BE2C (cell line): ENCODE measurements at regions not wholly inside any gene's neighbourhood (a gene's known extent, or its start where the extent isn't known, plus 50 kb on each side); places are given as distances from the start of the nearest gene placed in this dataset.

Source experiments
- DNase-seq: peaks from one replicate; pipeline ENCODE4 v3.0.0-alpha.2; 2020
- H3K27me3 ChIP-seq: fragments of 250-450 bp; sonication (Bioruptor Pico); 2 replicates; pipeline ENCODE4 v1.5.1; 2020; ENCODE audit warnings: mild to moderate bottlenecking
- H3K36me3 ChIP-seq: fragments of 250-450 bp; sonication (Bioruptor Pico); 2 replicates; pipeline ENCODE4 v1.5.1; 2020; ENCODE audit warnings: mild to moderate bottlenecking
- H3K4me1 ChIP-seq: fragments of 250-450 bp; sonication (Bioruptor Pico); 2 replicates; pipeline ENCODE4 v1.5.1; 2020
- H3K4me3 ChIP-seq: 2 replicates; pipeline ENCODE4 v1.5.1; 2011; ENCODE audit warnings: low read depth, low read length
- H3K9me3 ChIP-seq: fragments of 250-450 bp; sonication (Bioruptor Pico); 2 replicates; pipeline ENCODE4 v1.5.1; 2020
- CTCF ChIP-seq: IDR thresholded peaks from 2 replicates; pipeline ENCODE4 v1.5.1; 2012; ENCODE audit warnings: mild to moderate bottlenecking, low read depth, low read length

GRCh38 chr12:76143343-76144244, 59.1 kb upstream of the NAP1L1 start:
- Histone ChIP-seq H3K27me3 (no peaks in the 10 kb centered on the region), H3K36me3 (no peaks in the 10 kb centered on the region), H3K4me1 (no peaks in the 10 kb centered on the region), H3K4me3 (no peak overlapping the region), H3K9me3 (no peaks in the 10 kb centered on the region)
- TF ChIP-seq CTCF: no peak
- no peak for DNase-seq

GRCh38 chr12:76142305-76142704, 57.8 kb upstream of the NAP1L1 start:
- no peak for DNase-seq
- no peaks in the 10 kb centered on the region for H3K36me3 ChIP-seq
- H3K9me3 ChIP-seq: no peaks in the 10 kb centered on the region
- H3K27me3 ChIP-seq: peaks cover 4% of the 10 kb centered on the region; the same call in 1 of the 2 replicates
- TF ChIP-seq CTCF: no peak
- H3K4me3 ChIP-seq: no peak overlapping the region
- H3K4me1 ChIP-seq: no peaks in the 10 kb centered on the region

GRCh38 chr12:76138656-76139055, 54.2 kb upstream of the NAP1L1 start:
- H3K27me3 ChIP-seq: peaks cover 4% of the 10 kb centered on the region; the same call in 1 of the 2 replicates
- no peaks in the 10 kb centered on the region for H3K9me3 ChIP-seq
- H3K4me1 ChIP-seq: no peaks in the 10 kb centered on the region
- no peak for TF ChIP-seq CTCF
- no peaks in the 10 kb centered on the region for H3K36me3 ChIP-seq
- H3K4me3 ChIP-seq: no peak overlapping the region
- DNase-seq: no peak

- Histone ChIP-seq H3K9me3 (no peaks in the 10 kb centered on the region), H3K4me1 (no peaks in the 10 kb centered on the region), H3K4me3 (no peak overlapping the region), H3K27me3 (peaks cover 4% of the 10 kb centered on the region; the same call in 1 of the 2 replicates), H3K36me3 (no peaks in the 10 kb centered on the region)
- no peak for DNase-seq
- no peak for TF ChIP-seq CTCF
These were observed 53.1 kb upstream of the NAP1L1 start for GRCh38 chr12:76137606-76138005.

GRCh38 chr12:76135456-76135855, 51.0 kb upstream of the NAP1L1 start:
- DNase-seq: no peak
- Histone ChIP-seq H3K27me3 (peaks cover 4% of the 10 kb centered on the region), H3K36me3 (no peaks in the 10 kb centered on the region), H3K4me3 (no peak overlapping the region), H3K9me3 (no peaks in the 10 kb centered on the region), H3K4me1 (no peaks in the 10 kb centered on the region)
- no peak for TF ChIP-seq CTCF
